ENCODE measurements at regions not wholly inside any gene's neighbourhood (a gene's known extent, or its start where the extent isn't known, plus 50 kb on each side); places are given as distances from the start of the nearest gene placed in this dataset.

GRCh38 chr12:125440399-125440798, 375.2 kb downstream of the AACS start:
- peaks cover 0 to 2% of the 10 kb centered on the region in 2 donors for H3K9me3 Mint-ChIP-seq
- no peak overlapping the region for H3K27ac Mint-ChIP-seq
- Histone ChIP-seq H3K9me3 (ENCODE audit: control insufficient read depth, insufficient read depth, low read length) (no peaks in the 10 kb centered on the region), H3K27ac (ENCODE audit: low read length) (no peak overlapping the region), H3K36me3 (ENCODE audit: control insufficient read depth, insufficient read depth, low read length) (no peaks in the 10 kb centered on the region), H3K27me3 (ENCODE audit: control insufficient read depth, insufficient read depth, low read length) (no peaks in the 10 kb centered on the region), H3K4me1 (ENCODE audit: control insufficient read depth, insufficient read depth, low read length) (no peaks in the 10 kb centered on the region), H3K4me3 (ENCODE audit: low read length) (no peak overlapping the region)
- 89% methylated on average over 3 of the region's 3 CpGs for WGBS (ENCODE audit: insufficient coverage)
- TF ChIP-seq CTCF (IDR thresholded peaks at IDR 0.05), result no peak
- no peak for DNase-seq
- H3K36me3 Mint-ChIP-seq, result no peaks in the 10 kb centered on the region
- no peak for ATAC-seq
- intact Hi-C loops (cut with micrococcal nuclease), result no loop called here
- peaks cover 0 to 24% of the 10 kb centered on the region in 2 donors for H3K27me3 Mint-ChIP-seq (ENCODE audit: low read depth in 2 of 2)
- no peaks in the 10 kb centered on the region for H3K4me1 Mint-ChIP-seq
- H3K4me3 Mint-ChIP-seq, result no peak overlapping the region

- no peaks in the 10 kb centered on the region for H3K4me1 Mint-ChIP-seq
- TF ChIP-seq CTCF (IDR thresholded peaks at IDR 0.05), result no peak
- no peaks in the 10 kb centered on the region for H3K4me1 ChIP-seq (ENCODE audit: control insufficient read depth, insufficient read depth, low read length)
- H3K36me3 Mint-ChIP-seq, result no peaks in the 10 kb centered on the region
- DNase-seq, result no peak
- no peak overlapping the region for H3K4me3 Mint-ChIP-seq
- intact Hi-C loops (cut with micrococcal nuclease), result no loop called here
- no peaks in the 10 kb centered on the region for H3K27me3 ChIP-seq (ENCODE audit: control insufficient read depth, insufficient read depth, low read length)
- peaks cover 0 to 2% of the 10 kb centered on the region in 2 donors for H3K9me3 Mint-ChIP-seq
- ATAC-seq, result no peak
- H3K27me3 Mint-ChIP-seq (ENCODE audit: low read depth in 2 of 2), result peaks cover 0 to 24% of the 10 kb centered on the region in 2 donors
- H3K9me3 ChIP-seq (ENCODE audit: control insufficient read depth, insufficient read depth, low read length), result peaks cover 3% of the 10 kb centered on the region
- H3K27ac ChIP-seq (ENCODE audit: low read length), result no peak overlapping the region
- H3K27ac Mint-ChIP-seq, result no peak overlapping the region
- 50% methylated on average over 1 of the region's 1 CpG for WGBS (ENCODE audit: insufficient coverage)
- H3K36me3 ChIP-seq (ENCODE audit: control insufficient read depth, insufficient read depth, low read length), result no peaks in the 10 kb centered on the region
- H3K4me3 ChIP-seq (ENCODE audit: low read length), result no peak overlapping the region
Observed at GRCh38 chr12:125443341-125443740, 378.1 kb downstream of the AACS start.

- WGBS (ENCODE audit: insufficient coverage), result 54% methylated on average over 2 of the region's 2 CpGs
- Histone ChIP-seq H3K9me3 (ENCODE audit: control insufficient read depth, insufficient read depth, low read length) (no peaks in the 10 kb centered on the region), H3K27ac (ENCODE audit: low read length) (no peak overlapping the region)
Observed at GRCh38 chr12:125451408-125451807, 386.2 kb downstream of the AACS start.

More at GRCh38 chr12:125451408-125451807, 386.2 kb downstream of the AACS start:
- Mint-ChIP-seq H3K4me1 (no peaks in the 10 kb centered on the region), H3K27ac (no peak overlapping the region), H3K36me3 (no peaks in the 10 kb centered on the region), H3K4me3 (no peak overlapping the region), H3K27me3 (ENCODE audit: low read depth in 2 of 2) (peaks cover 7 to 10% of the 10 kb centered on the region in 2 donors), H3K9me3 (peaks cover 6% of the 10 kb centered on the region in 2 donors)
- TF ChIP-seq CTCF (IDR thresholded peaks at IDR 0.05), result no peak
- Histone ChIP-seq H3K27me3 (ENCODE audit: control insufficient read depth, insufficient read depth, low read length) (no peaks in the 10 kb centered on the region), H3K4me3 (ENCODE audit: low read length) (no peak overlapping the region), H3K36me3 (ENCODE audit: control insufficient read depth, insufficient read depth, low read length) (no peaks in the 10 kb centered on the region), H3K4me1 (ENCODE audit: control insufficient read depth, insufficient read depth, low read length) (no peaks in the 10 kb centered on the region)
- ATAC-seq, result no peak
- intact Hi-C loops (cut with micrococcal nuclease), result no loop called here
- no peak for DNase-seq

All from natural killer cell (primary cell).